Loucy (cell line): ENCODE measurements at regions not wholly inside any gene's neighbourhood (a gene's known extent, or its start where the extent isn't known, plus 50 kb on each side); places are given as distances from the start of the nearest gene placed in this dataset.

ENCODE experiments used
- EZH2phosphoT487 ChIP-seq: fragments of 200-600 bp; IDR thresholded peaks from 2 replicates; pipeline ENCODE4 v1.6.1; 2018; ENCODE audit warnings: antibody characterized with exemption, mild to moderate bottlenecking, moderate library complexity, borderline replicate concordance
- TF ChIP-seq, protein P1 (sequence below): fragments of 200-600 bp; sonication (generic); conservative IDR thresholded peaks from 2 replicates; pipeline ENCODE4 v1.5.1; 2014; ENCODE audit warnings: mild to moderate bottlenecking, antibody characterized with exemption, low read length

DNA sequence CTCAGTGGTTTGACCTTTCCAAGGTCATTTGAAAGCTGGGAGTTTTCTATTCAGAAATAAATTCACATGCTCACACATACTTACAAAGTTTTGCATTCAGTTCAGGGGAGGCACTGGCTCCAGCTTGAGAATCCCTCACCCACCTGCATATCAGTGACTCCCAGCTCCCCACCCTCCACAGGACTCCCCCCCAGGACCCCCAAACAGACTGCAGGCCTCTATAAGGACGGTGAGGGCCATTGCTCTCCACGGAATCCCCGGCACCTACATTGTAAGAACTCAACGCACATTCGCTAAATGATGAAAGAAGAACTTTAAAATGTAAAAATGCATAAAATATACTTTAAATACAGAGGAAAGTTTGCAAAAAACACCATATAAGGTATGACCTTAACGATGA lies 97.2 kb upstream of the TEX51 start:
- TF ChIP-seq, protein P1, sequence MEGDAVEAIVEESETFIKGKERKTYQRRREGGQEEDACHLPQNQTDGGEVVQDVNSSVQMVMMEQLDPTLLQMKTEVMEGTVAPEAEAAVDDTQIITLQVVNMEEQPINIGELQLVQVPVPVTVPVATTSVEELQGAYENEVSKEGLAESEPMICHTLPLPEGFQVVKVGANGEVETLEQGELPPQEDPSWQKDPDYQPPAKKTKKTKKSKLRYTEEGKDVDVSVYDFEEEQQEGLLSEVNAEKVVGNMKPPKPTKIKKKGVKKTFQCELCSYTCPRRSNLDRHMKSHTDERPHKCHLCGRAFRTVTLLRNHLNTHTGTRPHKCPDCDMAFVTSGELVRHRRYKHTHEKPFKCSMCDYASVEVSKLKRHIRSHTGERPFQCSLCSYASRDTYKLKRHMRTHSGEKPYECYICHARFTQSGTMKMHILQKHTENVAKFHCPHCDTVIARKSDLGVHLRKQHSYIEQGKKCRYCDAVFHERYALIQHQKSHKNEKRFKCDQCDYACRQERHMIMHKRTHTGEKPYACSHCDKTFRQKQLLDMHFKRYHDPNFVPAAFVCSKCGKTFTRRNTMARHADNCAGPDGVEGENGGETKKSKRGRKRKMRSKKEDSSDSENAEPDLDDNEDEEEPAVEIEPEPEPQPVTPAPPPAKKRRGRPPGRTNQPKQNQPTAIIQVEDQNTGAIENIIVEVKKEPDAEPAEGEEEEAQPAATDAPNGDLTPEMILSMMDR, result no peak
- no peak for TF ChIP-seq EZH2phosphoT487
